ENCODE measurements at regions not wholly inside any gene's neighbourhood (a gene's known extent, or its start where the extent isn't known, plus 50 kb on each side); places are given as distances from the start of the nearest gene placed in this dataset.

- no peak for TF ChIP-seq CTCF (conservative IDR thresholded peaks at IDR 0.05; ENCODE audit: low read depth, low read length)
- no peak for TF ChIP-seq EZH2 (IDR thresholded peaks at IDR 0.05; ENCODE audit: borderline replicate concordance, low read depth, low read length, poor library complexity, severe bottlenecking)
Measured at GRCh38 chr5:68757006-68757405, 336.8 kb upstream of the SLC30A5 start.

All from A673 (cell line).